ENCODE measurements at regions not wholly inside any gene's neighbourhood (a gene's known extent, or its start where the extent isn't known, plus 50 kb on each side); places are given as distances from the start of the nearest gene placed in this dataset.

DNA sequence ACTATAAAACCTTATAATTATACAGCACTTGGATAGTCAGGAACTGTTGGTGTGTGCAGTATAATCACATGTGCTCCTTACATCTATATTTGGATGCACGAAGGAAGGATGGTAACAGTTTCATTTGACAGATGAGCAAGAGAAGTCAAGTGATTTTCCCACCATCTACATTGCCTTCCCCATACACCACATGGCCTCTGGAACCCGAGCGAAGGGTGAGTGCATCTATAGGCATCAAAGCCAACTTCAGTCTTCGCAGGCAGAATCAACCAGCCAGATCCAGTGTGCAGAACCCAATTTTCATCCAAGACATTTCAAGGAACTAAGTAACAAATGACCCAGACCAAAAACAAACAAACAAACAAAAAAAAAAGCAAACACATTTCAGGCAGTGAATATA is 85.1 kb upstream of the BLID start:
- peaks cover 9% of the 10 kb centered on the region for H3K4me1 ChIP-seq
- no peaks in the 10 kb centered on the region for H3K36me3 ChIP-seq (ENCODE audit: control insufficient read depth, insufficient read depth, low read length)
- ChIA-PET CTCF (no interaction called here), POLR2A (no interaction called here)
- peaks cover 2% of the 10 kb centered on the region; the same call in 1 of the 2 replicates for H3K27me3 ChIP-seq (replicated peaks; ENCODE audit: control insufficient read depth, insufficient read depth, low read length)
- DNase-seq: no peak
- Mint-ChIP-seq H3K4me3 (ENCODE audit: unreplicated experiment) (no peak overlapping the region), H3K4me1 (ENCODE audit: low read depth, unreplicated experiment) (peaks cover 9% of the 10 kb centered on the region), H3K27me3 (ENCODE audit: insufficient read depth, unreplicated experiment) (peaks cover 27% of the 10 kb centered on the region), H3K27ac (ENCODE audit: unreplicated experiment) (no peak overlapping the region), H3K9me3 (ENCODE audit: unreplicated experiment) (no peaks in the 10 kb centered on the region), H3K36me3 (ENCODE audit: insufficient read depth, unreplicated experiment) (no peaks in the 10 kb centered on the region)
- 0 out of 2 replicates have a peak, but pooled peaks cover 3% of the 10 kb centered on the region for H3K9me3 ChIP-seq
- TF ChIP-seq, protein P1, sequence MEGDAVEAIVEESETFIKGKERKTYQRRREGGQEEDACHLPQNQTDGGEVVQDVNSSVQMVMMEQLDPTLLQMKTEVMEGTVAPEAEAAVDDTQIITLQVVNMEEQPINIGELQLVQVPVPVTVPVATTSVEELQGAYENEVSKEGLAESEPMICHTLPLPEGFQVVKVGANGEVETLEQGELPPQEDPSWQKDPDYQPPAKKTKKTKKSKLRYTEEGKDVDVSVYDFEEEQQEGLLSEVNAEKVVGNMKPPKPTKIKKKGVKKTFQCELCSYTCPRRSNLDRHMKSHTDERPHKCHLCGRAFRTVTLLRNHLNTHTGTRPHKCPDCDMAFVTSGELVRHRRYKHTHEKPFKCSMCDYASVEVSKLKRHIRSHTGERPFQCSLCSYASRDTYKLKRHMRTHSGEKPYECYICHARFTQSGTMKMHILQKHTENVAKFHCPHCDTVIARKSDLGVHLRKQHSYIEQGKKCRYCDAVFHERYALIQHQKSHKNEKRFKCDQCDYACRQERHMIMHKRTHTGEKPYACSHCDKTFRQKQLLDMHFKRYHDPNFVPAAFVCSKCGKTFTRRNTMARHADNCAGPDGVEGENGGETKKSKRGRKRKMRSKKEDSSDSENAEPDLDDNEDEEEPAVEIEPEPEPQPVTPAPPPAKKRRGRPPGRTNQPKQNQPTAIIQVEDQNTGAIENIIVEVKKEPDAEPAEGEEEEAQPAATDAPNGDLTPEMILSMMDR (IDR thresholded peaks at IDR 0.05; ENCODE audit: insufficient read depth in 1 of 2, low read depth in 1 of 2, low read length in 1 of 2, severe bottlenecking in 1 of 2, unreplicated experiment in 1 of 2): no peak
- intact Hi-C loops (cut with micrococcal nuclease; ENCODE audit: unreplicated experiment): no loop called here
- BruUV-seq (replicated peaks): no TSS peak
- H3K4me3 ChIP-seq (ENCODE audit: low read depth, low read length): no peak overlapping the region

DNA sequence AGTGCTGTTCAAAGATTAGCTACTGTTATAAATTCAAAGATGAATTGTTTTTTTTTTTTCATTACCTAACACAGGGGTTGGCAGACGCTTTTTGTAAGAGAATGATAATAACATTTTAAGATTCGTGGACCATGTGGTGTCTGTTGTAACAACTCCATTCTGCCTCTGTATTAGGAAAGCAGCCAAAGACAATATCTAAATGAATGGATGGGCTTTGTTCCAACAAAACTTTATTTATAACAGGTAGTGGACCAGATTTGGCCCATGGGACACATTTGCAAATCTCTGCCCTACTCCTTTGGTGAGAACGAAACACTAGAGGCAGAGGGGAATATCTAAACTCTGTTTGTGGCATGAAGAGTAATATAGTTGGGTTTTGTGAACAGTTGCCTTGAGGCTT is 83.6 kb upstream of the BLID start:
- H3K36me3 ChIP-seq (ENCODE audit: control insufficient read depth, insufficient read depth, low read length): no peaks in the 10 kb centered on the region
- peaks cover 9% of the 10 kb centered on the region for H3K4me1 ChIP-seq
- H3K9me3 Mint-ChIP-seq (ENCODE audit: unreplicated experiment): no peaks in the 10 kb centered on the region
- H3K27ac Mint-ChIP-seq (ENCODE audit: unreplicated experiment): no peak overlapping the region
- no peaks in the 10 kb centered on the region; the same call in 1 of the 2 replicates for H3K27me3 ChIP-seq (replicated peaks; ENCODE audit: control insufficient read depth, insufficient read depth, low read length)
- H3K36me3 Mint-ChIP-seq (ENCODE audit: insufficient read depth, unreplicated experiment): no peaks in the 10 kb centered on the region
- 0 out of 2 replicates have a peak, but pooled peaks cover 3% of the 10 kb centered on the region for H3K9me3 ChIP-seq
- peaks cover 9% of the 10 kb centered on the region for H3K4me1 Mint-ChIP-seq (ENCODE audit: low read depth, unreplicated experiment)
- no peak overlapping the region for H3K4me3 Mint-ChIP-seq (ENCODE audit: unreplicated experiment)
- DNase-seq: no peak
- ChIA-PET CTCF (no interaction called here), POLR2A (no interaction called here)
- TF ChIP-seq, protein P1 (IDR thresholded peaks at IDR 0.05; ENCODE audit: insufficient read depth in 1 of 2, low read depth in 1 of 2, low read length in 1 of 2, severe bottlenecking in 1 of 2, unreplicated experiment in 1 of 2): no peak
- no TSS peak for BruUV-seq (replicated peaks)
- intact Hi-C loops (cut with micrococcal nuclease; ENCODE audit: unreplicated experiment): no loop called here
- H3K4me3 ChIP-seq (ENCODE audit: low read depth, low read length): no peak overlapping the region
- H3K27me3 Mint-ChIP-seq (ENCODE audit: insufficient read depth, unreplicated experiment): peaks cover 19% of the 10 kb centered on the region

DNA sequence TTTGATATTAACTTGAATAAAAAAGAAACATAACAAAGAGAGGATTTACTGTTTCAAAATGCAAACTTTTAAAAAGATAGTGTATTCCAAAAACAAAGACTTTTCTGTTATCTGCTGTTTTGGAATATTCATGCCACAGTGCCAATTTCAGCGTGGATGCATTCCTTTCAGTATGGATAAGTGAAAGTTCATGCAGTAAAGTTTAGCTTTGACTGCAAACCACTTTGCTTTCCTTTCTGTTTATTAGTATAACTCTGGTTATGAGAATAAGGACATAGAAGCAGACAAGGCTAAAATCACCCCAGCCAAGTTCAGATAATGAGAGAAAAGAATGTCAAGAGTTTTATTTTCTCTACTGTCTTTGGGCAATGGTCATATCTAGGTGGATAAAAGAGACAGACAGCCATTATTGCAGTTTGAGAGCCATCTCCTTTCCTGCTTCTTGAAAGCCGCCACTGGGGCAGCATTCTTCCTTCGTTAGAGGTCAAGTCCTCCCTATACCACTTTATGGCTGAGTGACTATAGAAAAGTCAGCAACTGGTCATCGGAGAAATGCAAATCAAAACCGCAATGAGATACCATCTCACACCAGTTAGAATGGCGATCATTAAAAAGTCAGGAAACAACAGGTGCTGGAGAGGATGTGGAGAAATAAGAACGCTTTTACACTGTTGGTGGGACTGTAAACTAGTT is 82.4 kb upstream of the BLID start:
- H3K36me3 Mint-ChIP-seq (ENCODE audit: insufficient read depth, unreplicated experiment): no peaks in the 10 kb centered on the region
- no peaks in the 10 kb centered on the region for H3K27me3 ChIP-seq (replicated peaks; ENCODE audit: control insufficient read depth, insufficient read depth, low read length)
- H3K36me3 ChIP-seq (ENCODE audit: control insufficient read depth, insufficient read depth, low read length): no peaks in the 10 kb centered on the region
- no TSS peak for BruUV-seq (replicated peaks)
- TF ChIP-seq, protein P1 (IDR thresholded peaks at IDR 0.05; ENCODE audit: insufficient read depth in 1 of 2, low read depth in 1 of 2, low read length in 1 of 2, severe bottlenecking in 1 of 2, unreplicated experiment in 1 of 2): no peak
- H3K27me3 Mint-ChIP-seq (ENCODE audit: insufficient read depth, unreplicated experiment): peaks cover 21% of the 10 kb centered on the region
- no peak overlapping the region for H3K4me3 Mint-ChIP-seq (ENCODE audit: unreplicated experiment)
- no peaks in the 10 kb centered on the region for H3K9me3 Mint-ChIP-seq (ENCODE audit: unreplicated experiment)
- H3K4me3 ChIP-seq (ENCODE audit: low read depth, low read length): no peak overlapping the region
- no peak for DNase-seq
- 0 out of 2 replicates have a peak, but pooled peaks cover 3% of the 10 kb centered on the region for H3K9me3 ChIP-seq
- ChIA-PET POLR2A (no interaction called here), CTCF (no interaction called here)
- H3K4me1 ChIP-seq: peaks cover 9% of the 10 kb centered on the region
- intact Hi-C loops (cut with micrococcal nuclease; ENCODE audit: unreplicated experiment): no loop called here
- H3K4me1 Mint-ChIP-seq (ENCODE audit: low read depth, unreplicated experiment): peaks cover 9% of the 10 kb centered on the region
- no peak overlapping the region for H3K27ac Mint-ChIP-seq (ENCODE audit: unreplicated experiment)

Data from Caco-2 (cell line).